DND-41 (cell line): ENCODE measurements at regions not wholly inside any gene's neighbourhood (a gene's known extent, or its start where the extent isn't known, plus 50 kb on each side); places are given as distances from the start of the nearest gene placed in this dataset.

Experiments
- CTCF ChIP-seq: IDR thresholded peaks from 2 replicates; pipeline ENCODE4 v1.5.1; 2012; ENCODE audit warnings: borderline replicate concordance, low read length, moderate library complexity, mild to moderate bottlenecking; ENCODE audit not compliant: poor library complexity, severe bottlenecking; ENCODE audit errors: extremely low read depth
- EZH2 ChIP-seq: IDR thresholded peaks from 3 replicates; pipeline ENCODE4 v1.6.1; 2012; ENCODE audit warnings: borderline replicate concordance, low read depth, mild to moderate bottlenecking, moderate library complexity, low read length, inconsistent platforms; ENCODE audit not compliant: severe bottlenecking

DNA sequence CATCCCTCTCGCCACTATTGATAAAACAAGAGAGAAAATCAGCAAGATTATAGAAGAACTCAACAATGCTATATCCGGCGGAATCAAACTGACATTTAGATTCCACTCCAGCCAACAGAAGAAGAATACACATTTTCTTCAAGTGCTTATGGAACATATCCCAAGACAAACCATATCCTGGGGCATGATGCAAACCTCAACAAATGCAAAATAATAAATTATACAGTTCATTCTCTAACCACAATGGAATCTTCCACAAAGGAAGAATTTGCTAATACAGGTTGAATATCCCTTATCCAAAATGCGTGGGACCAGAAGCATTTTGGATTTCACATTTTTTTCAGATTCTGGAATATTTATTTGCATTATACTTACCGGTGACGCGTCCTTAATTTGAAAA is 51.4 kb upstream of the YPEL5 start:
- TF ChIP-seq CTCF (no peak), EZH2 (no peak)
